Astrocyte of the spinal cord (primary cell): ENCODE measurements at regions not wholly inside any gene's neighbourhood (a gene's known extent, or its start where the extent isn't known, plus 50 kb on each side); places are given as distances from the start of the nearest gene placed in this dataset.

ENCODE experiments used
- DNase-seq: peaks from one replicate; pipeline ENCODE4 v3.0.0; 2011; ENCODE audit warnings: low read depth, low spot score
- H3K4me3 ChIP-seq: 2 replicates; pipeline ENCODE4 v1.5.1; 2011; ENCODE audit warnings: low read depth, mild to moderate bottlenecking, low read length, moderate library complexity
- in situ Hi-C: cut with HindIII; loops from 2 replicates; pipeline ENCODE4 v1.10.0; 2017; ENCODE audit warnings: low sequenced_read_pairs
- TF ChIP-seq, protein P1 (sequence below): IDR thresholded peaks from 2 replicates; pipeline ENCODE4 v1.5.1; 2012; ENCODE audit warnings: low read depth, mild to moderate bottlenecking, low read length, inconsistent platforms

DNA sequence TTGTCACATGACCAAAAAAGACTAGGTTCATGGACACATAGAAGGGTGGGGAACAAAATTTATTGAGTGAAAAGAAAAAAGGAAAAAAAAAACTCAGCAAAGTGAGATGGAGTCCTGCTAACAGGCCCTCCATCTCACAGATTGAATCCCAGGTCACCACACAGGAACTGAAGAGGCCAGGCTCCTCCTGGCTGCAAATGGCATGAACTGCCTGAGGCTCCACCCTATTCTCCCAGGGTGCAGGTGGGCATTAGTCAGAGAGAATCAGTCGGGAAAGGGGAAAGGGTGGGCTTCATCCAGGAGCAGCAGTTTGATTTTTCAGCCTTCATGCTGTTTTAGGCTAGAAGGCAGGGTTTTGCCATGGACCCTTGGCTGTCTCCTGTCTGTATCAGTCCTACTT lies 128.5 kb upstream of the GRID2 start:
- H3K4me3 ChIP-seq = no peak overlapping the region
- TF ChIP-seq, protein P1, sequence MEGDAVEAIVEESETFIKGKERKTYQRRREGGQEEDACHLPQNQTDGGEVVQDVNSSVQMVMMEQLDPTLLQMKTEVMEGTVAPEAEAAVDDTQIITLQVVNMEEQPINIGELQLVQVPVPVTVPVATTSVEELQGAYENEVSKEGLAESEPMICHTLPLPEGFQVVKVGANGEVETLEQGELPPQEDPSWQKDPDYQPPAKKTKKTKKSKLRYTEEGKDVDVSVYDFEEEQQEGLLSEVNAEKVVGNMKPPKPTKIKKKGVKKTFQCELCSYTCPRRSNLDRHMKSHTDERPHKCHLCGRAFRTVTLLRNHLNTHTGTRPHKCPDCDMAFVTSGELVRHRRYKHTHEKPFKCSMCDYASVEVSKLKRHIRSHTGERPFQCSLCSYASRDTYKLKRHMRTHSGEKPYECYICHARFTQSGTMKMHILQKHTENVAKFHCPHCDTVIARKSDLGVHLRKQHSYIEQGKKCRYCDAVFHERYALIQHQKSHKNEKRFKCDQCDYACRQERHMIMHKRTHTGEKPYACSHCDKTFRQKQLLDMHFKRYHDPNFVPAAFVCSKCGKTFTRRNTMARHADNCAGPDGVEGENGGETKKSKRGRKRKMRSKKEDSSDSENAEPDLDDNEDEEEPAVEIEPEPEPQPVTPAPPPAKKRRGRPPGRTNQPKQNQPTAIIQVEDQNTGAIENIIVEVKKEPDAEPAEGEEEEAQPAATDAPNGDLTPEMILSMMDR = peak; percentile 12
- in situ Hi-C loops = no loop called here

DNA sequence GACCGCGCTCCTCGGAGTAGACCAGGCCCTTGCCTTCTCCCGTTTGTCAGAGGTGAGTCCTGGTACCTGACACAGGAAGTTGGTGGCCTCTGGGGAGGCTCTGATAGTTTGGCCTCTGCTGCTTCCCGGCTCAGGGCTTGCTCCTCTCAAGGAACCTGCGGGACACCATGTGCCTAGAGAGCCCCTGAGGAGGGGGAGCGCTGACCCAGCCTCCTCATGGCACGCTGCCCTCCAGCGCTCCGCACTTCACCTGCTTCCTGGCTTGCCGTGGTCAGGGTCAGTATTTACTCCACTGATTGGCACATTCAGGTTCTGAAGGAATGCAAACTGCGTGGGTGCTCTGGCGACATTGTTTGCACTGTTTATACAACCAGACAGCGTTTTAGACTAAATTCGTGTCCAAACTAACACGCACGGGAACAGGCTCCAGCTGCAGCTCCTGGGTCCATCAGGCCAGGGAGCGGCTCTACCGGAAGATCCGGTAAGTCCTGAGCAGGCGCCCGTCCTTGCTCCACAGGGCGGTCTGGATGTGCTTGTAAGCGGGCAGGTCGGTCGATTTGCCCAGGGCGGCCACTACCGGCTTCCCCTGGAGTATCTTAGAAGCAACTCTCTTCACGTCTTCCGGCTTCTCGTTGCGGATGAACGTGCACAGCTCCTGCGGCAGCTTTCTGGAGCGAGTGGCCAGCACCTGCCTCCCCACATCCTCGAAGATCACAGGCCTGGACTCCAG lies 121.6 kb upstream of the GRID2 start:
- in situ Hi-C loops = no loop called here

More for the DNA sequence above, 128.5 kb upstream of the GRID2 start:
- DNase-seq = no peak

DNA sequence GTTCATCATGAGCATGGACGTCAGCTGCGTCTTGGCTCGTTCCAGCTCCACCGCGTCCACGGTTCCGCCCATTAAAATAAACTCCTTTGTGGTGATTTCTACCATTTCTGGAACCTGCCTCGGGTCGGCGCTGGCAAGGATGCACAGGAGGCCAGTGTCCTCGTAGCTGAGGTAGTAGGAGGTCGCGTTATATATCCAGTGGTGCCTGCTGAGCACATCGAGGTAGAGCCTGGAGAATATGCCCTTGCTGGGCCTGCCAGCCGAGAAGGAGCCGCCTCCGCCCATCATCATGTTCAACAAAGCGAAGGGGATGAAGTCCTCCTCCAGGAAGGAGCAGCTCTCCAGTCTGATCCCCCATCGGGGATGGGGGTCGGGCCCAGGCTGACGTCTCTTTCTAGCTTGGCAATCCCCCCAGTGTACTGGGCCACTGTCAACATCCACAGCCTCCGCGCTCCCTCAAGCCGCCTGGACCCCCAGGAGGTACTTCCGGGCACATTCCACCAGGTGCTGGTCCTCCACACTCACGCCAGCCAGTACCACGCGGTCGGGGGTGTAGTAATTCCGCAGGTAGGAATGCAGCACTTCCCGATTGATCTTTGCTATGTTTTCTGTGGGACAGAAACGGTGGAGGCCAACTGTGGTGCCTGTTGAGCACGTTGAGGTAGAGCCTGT lies 120.9 kb upstream of the GRID2 start:
- TF ChIP-seq, protein P1 = no peak
- in situ Hi-C loops = no loop called here
- H3K4me3 ChIP-seq = no peak overlapping the region
- DNase-seq = no peak

More for the DNA sequence above, 121.6 kb upstream of the GRID2 start:
- TF ChIP-seq, protein P1 = no peak
- no peak for DNase-seq
- no peak overlapping the region for H3K4me3 ChIP-seq

DNA sequence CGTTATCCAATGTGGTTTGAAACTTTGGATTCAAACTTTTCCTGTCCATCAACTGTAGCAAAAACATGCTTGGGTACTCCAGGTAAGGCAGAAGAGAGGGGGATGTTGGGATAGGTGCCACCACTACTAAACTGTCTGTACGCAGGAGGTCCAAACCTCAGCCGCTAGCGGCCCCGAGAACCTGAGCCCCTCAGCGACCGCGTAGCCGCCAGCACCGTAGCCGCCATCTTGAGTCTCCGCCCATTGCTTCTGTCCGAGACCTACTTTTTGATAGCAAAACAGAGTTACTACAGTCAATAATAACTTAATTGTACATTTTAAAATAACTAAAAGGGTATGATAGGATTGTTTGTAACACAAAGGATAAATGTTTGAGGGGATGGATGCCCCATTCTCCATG lies 119.9 kb upstream of the GRID2 start:
- in situ Hi-C loops = no loop called here

DNA sequence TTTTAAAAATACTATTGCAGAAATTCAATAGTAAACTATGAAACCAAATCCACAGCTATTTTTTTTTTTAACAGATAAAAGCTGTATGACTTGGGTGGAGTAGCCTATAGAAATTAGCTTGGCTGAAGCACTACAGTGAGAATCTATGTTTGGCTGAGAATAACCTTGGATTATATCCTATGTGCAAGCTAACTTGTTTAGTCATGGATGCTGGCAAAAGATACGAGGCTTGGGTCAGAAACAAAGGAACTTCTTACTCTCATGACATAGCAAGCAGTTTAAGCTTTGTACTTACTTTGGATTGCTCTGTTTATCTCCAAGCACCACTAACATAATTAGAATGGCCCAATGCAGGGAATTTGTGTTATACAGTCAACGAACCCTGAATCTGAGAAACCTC lies 119.2 kb upstream of the GRID2 start:
- DNase-seq = peak; percentile 5
- in situ Hi-C loops = no loop called here
- no peak overlapping the region for H3K4me3 ChIP-seq
- TF ChIP-seq, protein P1 = no peak

More for the DNA sequence above, 119.9 kb upstream of the GRID2 start:
- no peak overlapping the region for H3K4me3 ChIP-seq
- DNase-seq = no peak
- TF ChIP-seq, protein P1 = no peak

DNA sequence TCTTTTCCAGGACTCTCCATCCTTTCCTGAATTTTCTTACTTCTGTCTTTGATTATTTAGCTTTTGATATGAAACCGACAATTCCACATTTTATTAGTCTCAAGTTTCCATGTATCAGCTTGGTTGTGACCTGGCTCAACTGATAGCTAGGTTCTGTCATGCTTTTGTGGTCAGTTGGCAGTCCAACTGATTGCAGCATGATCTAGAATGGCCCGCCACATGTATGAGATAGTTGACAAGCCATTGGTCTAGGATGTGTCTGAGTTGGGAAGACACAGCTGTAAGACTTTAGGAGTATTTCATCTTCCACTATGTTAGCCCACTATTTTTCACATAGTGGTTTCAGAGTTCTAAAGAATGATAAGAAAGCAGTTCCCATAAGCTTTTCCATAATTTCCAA lies 117.5 kb upstream of the GRID2 start:
- TF ChIP-seq, protein P1 = no peak
- in situ Hi-C loops = no loop called here
- no peak overlapping the region for H3K4me3 ChIP-seq
- DNase-seq = no peak
